Neural cell (in vitro differentiated cells): ENCODE measurements at regions not wholly inside any gene's neighbourhood (a gene's known extent, or its start where the extent isn't known, plus 50 kb on each side); places are given as distances from the start of the nearest gene placed in this dataset.

Experiments used
- H2AFZ ChIP-seq: fragments of 200-600, 300-800 bp; sonication (generic), shearing (Covaris generic); 2 replicates; pipeline ENCODE4 v1.6.0; 2014; ENCODE audit warnings: low read depth, mild to moderate bottlenecking, antibody characterized with exemption, low read length, moderate library complexity
- H3F3A ChIP-seq: fragments of 200-600 bp; shearing (Covaris generic); 2 replicates; pipeline ENCODE4 v1.6.1; 2016; ENCODE audit warnings: mild to moderate bottlenecking, moderate library complexity, mixed read lengths, antibody characterized with exemption, low read length; ENCODE audit not compliant: insufficient read depth, poor library complexity, severe bottlenecking
- H3K27ac ChIP-seq: fragments of 200-600, 300-800 bp; sonication (generic), shearing (Covaris generic); 2 replicates; pipeline ENCODE4 v1.5.1; 2014; ENCODE audit warnings: mild to moderate bottlenecking, low read length, moderate library complexity
- H3K27me3 ChIP-seq: fragments of 300-800, 200-600 bp; sonication (generic), shearing (Covaris generic); 2 replicates; pipeline ENCODE4 v1.6.0; 2014; ENCODE audit warnings: mild to moderate bottlenecking, low read depth, low read length, moderate library complexity; ENCODE audit not compliant: insufficient read depth
- H3K36me3 ChIP-seq: fragments of 300-800, 200-600 bp; sonication (generic), shearing (Covaris generic); 2 replicates; pipeline ENCODE4 v1.5.1; 2014; ENCODE audit warnings: mild to moderate bottlenecking, antibody characterized with exemption, low read length, moderate library complexity; ENCODE audit not compliant: insufficient read depth
- H3K4me2 ChIP-seq: fragments of 300-800, 200-600 bp; sonication (generic), shearing (Covaris generic); 2 replicates; pipeline ENCODE4 v1.6.0; 2014; ENCODE audit warnings: mild to moderate bottlenecking, low read length
- H3K4me3 ChIP-seq: fragments of 300-800, 200-600 bp; sonication (generic), shearing (Covaris generic); 2 replicates; pipeline ENCODE4 v1.5.1; 2014; ENCODE audit warnings: mild to moderate bottlenecking, low read length, moderate library complexity
- H3K79me2 ChIP-seq: fragments of 200-600 bp; shearing (Covaris generic); replicated peaks from 2 replicates; pipeline ENCODE4 v1.6.0; 2014; ENCODE audit warnings: mild to moderate bottlenecking, low read length, moderate library complexity; ENCODE audit not compliant: insufficient read depth
- H3K9ac ChIP-seq: fragments of 300-800, 200-600 bp; sonication (generic), shearing (Covaris generic); 2 replicates; pipeline ENCODE4 v1.6.1; 2016; ENCODE audit warnings: mild to moderate bottlenecking, low read length, mixed read lengths
- H3K9me2 ChIP-seq: fragments of 200-600 bp; shearing (Covaris generic); 2 replicates; pipeline ENCODE4 v1.6.1; 2016; ENCODE audit warnings: mild to moderate bottlenecking, low read length, mixed read lengths; ENCODE audit not compliant: insufficient read depth
- H3K9me3 ChIP-seq: fragments of 200-600, 300-800 bp; sonication (generic), shearing (Covaris generic); 2 replicates; pipeline ENCODE4 v1.6.1; 2016; ENCODE audit warnings: mild to moderate bottlenecking, mixed run types, low read length, moderate library complexity, mixed read lengths
- H4K20me1 ChIP-seq: fragments of 200-600 bp; shearing (Covaris generic); 2 replicates; pipeline ENCODE4 v1.6.1; 2016; ENCODE audit warnings: mild to moderate bottlenecking, mixed run types; ENCODE audit not compliant: insufficient read depth
- EP300 ChIP-seq: fragments of 450-650 bp; conservative IDR thresholded peaks from 2 replicates; pipeline ENCODE4 v1.6.1; 2014; ENCODE audit warnings: antibody characterized with exemption, mild to moderate bottlenecking, moderate library complexity; ENCODE audit not compliant: poor library complexity, severe bottlenecking
- EZH2 ChIP-seq: fragments of 200-600, 300-800 bp; shearing (Covaris generic), sonication (generic); IDR thresholded peaks from 2 replicates; pipeline ENCODE4 v1.6.1; 2014; ENCODE audit warnings: antibody characterized with exemption, low read length, borderline replicate concordance, mild to moderate bottlenecking; ENCODE audit not compliant: insufficient read depth, poor library complexity, severe bottlenecking
- MXI1 ChIP-seq: fragments of 450-650 bp; conservative IDR thresholded peaks from 2 replicates; pipeline ENCODE4 v1.6.1; 2014; ENCODE audit warnings: antibody characterized with exemption, mild to moderate bottlenecking; ENCODE audit not compliant: poor library complexity, severe bottlenecking
- POLR2AphosphoS5 ChIP-seq: IDR thresholded peaks from 2 replicates; pipeline ENCODE4 v1.6.1; 2012
- RAD21 ChIP-seq: fragments of 450-650 bp; conservative IDR thresholded peaks from 2 replicates; pipeline ENCODE4 v1.6.1; 2014; ENCODE audit warnings: antibody characterized with exemption, mild to moderate bottlenecking, moderate library complexity
- REST ChIP-seq: IDR thresholded peaks from 2 replicates; pipeline ENCODE4 v1.6.1; 2012; ENCODE audit warnings: borderline replicate concordance
- SMC3 ChIP-seq: fragments of 450-650 bp; conservative IDR thresholded peaks from 2 replicates; pipeline ENCODE4 v1.6.1; 2014; ENCODE audit warnings: antibody characterized with exemption, mild to moderate bottlenecking, moderate library complexity; ENCODE audit not compliant: poor library complexity
- TAF1 ChIP-seq: IDR thresholded peaks from 2 replicates; pipeline ENCODE4 v1.6.1; 2012; ENCODE audit warnings: low read depth
- TF ChIP-seq, protein P1 (sequence below): fragments of 450-650 bp; IDR thresholded peaks from 2 replicates; pipeline ENCODE4 v1.5.1; 2014; ENCODE audit warnings: antibody characterized with exemption, mild to moderate bottlenecking, moderate library complexity; ENCODE audit not compliant: poor library complexity, severe bottlenecking

DNA sequence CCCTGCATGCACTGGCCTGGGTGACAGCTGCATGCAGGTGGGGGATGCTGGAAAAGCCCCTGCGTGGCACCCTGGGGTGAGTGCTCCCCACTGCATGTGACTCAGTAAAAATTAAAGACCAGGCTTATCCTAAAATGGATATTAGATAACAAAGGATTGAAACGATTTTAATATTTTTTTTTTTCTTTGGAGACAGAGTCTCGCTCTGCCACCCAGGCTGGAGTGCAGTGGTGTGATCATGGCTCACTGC is 334.9 kb downstream of the C16orf95 start:
- Histone ChIP-seq H3K27me3 (no peaks in the 10 kb centered on the region), H3K79me2 (no peaks in the 10 kb centered on the region), H3K9me3 (no peaks in the 10 kb centered on the region), H3K4me3 (no peak overlapping the region), H3K27ac (no peak overlapping the region), H4K20me1 (no peaks in the 10 kb centered on the region), H3K4me2 (no peak overlapping the region), H3K9me2 (no peaks in the 10 kb centered on the region), H3K36me3 (no peaks in the 10 kb centered on the region), H3F3A (no peaks in the 10 kb centered on the region), H3K9ac (no peak overlapping the region), H2AFZ (no peak overlapping the region)
- TF ChIP-seq RAD21 (no peak), SMC3 (no peak), REST (no peak), TAF1 (no peak), EZH2 (no peak), POLR2AphosphoS5 (no peak), EP300 (no peak), MXI1 (no peak)
- TF ChIP-seq, protein P1, sequence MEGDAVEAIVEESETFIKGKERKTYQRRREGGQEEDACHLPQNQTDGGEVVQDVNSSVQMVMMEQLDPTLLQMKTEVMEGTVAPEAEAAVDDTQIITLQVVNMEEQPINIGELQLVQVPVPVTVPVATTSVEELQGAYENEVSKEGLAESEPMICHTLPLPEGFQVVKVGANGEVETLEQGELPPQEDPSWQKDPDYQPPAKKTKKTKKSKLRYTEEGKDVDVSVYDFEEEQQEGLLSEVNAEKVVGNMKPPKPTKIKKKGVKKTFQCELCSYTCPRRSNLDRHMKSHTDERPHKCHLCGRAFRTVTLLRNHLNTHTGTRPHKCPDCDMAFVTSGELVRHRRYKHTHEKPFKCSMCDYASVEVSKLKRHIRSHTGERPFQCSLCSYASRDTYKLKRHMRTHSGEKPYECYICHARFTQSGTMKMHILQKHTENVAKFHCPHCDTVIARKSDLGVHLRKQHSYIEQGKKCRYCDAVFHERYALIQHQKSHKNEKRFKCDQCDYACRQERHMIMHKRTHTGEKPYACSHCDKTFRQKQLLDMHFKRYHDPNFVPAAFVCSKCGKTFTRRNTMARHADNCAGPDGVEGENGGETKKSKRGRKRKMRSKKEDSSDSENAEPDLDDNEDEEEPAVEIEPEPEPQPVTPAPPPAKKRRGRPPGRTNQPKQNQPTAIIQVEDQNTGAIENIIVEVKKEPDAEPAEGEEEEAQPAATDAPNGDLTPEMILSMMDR, result no peak

GRCh38 chr16:86982912-86983311 is 334.3 kb downstream of the C16orf95 start:
- Histone ChIP-seq H3K36me3 (no peaks in the 10 kb centered on the region), H3K9ac (no peak overlapping the region), H3K9me2 (no peaks in the 10 kb centered on the region), H3K27me3 (no peaks in the 10 kb centered on the region), H3K4me3 (no peak overlapping the region), H3F3A (no peaks in the 10 kb centered on the region), H3K27ac (no peak overlapping the region), H4K20me1 (no peaks in the 10 kb centered on the region), H3K9me3 (no peaks in the 10 kb centered on the region), H3K79me2 (no peaks in the 10 kb centered on the region), H3K4me2 (no peak overlapping the region), H2AFZ (no peak overlapping the region)
- TF ChIP-seq REST (no peak), TAF1 (no peak), EZH2 (no peak)
